Immature natural killer cell (primary cell): ENCODE measurements at regions not wholly inside any gene's neighbourhood (a gene's known extent, or its start where the extent isn't known, plus 50 kb on each side); places are given as distances from the start of the nearest gene placed in this dataset.
"Not testable (repeated sequence)": the region's sequence is repeated elsewhere in the genome, so short reads cannot be mapped to it uniquely, and the experiment has no call there.

ENCODE experiments used
- DNase-seq, 3 donors: peaks; one replicate each; pipeline ENCODE4 v3.0.0; 2022; ENCODE audit warnings: mixed read lengths in 1 of 3
- H3K27ac Mint-ChIP-seq, 6 donors: one replicate each; pipeline ENCODE4 v1.8.0; 2020; ENCODE audit warnings: mixed read lengths in 6 of 6, mild to moderate bottlenecking in 5 of 6, inconsistent platforms in 4 of 6, moderate library complexity in 3 of 6
- H3K27me3 Mint-ChIP-seq, 3 donors: one replicate each; pipeline ENCODE4 v1.8.0; 2020 to 2021; ENCODE audit warnings: low read depth in 3 of 3, mild to moderate bottlenecking in 3 of 3, mixed read lengths in 3 of 3, moderate library complexity in 3 of 3, inconsistent platforms in 1 of 3
- H3K36me3 Mint-ChIP-seq, 3 donors: one replicate each; pipeline ENCODE4 v1.8.0; 2020; ENCODE audit warnings: mixed read lengths in 3 of 3, inconsistent platforms in 2 of 3, mild to moderate bottlenecking in 2 of 3
- H3K4me1 Mint-ChIP-seq, 2 donors: one replicate each; pipeline ENCODE4 v1.8.0; 2020; ENCODE audit warnings: inconsistent platforms in 2 of 2, mild to moderate bottlenecking in 2 of 2, mixed read lengths in 2 of 2, moderate library complexity in 1 of 2
- H3K4me3 Mint-ChIP-seq, 5 donors: one replicate each; pipeline ENCODE4 v1.8.0; 2020; ENCODE audit warnings: mild to moderate bottlenecking in 5 of 5, mixed read lengths in 5 of 5, inconsistent platforms in 3 of 5, moderate library complexity in 3 of 5
- H3K9me3 Mint-ChIP-seq, 6 donors: one replicate each; pipeline ENCODE4 v1.8.0; 2020; ENCODE audit warnings: mild to moderate bottlenecking in 6 of 6, mixed read lengths in 6 of 6, inconsistent platforms in 4 of 6, moderate library complexity in 3 of 6

DNA sequence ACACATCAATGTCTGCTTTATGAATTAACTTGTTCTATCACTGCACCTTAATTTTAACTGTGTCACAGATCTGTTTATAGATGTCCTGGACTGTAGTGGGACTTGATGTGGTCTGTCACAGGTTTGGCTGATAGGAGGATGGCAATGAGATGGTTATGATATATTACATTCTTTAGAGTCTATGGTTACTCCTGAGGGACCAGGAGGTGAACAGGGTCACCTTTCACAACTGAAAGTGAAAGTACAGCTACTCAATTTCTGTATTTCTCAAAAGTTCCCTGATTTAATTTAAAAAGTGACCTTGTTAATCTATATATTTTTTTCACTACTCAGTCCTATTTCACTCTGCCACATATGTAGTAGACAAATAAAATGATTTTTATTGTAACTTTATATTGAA is 1284.1 kb upstream of the GYPC start:
- H3K4me1 Mint-ChIP-seq, result no peaks in the 10 kb centered on the region
- peaks cover 0 to 7% (median 0%) of the 10 kb centered on the region in 3 donors for H3K27me3 Mint-ChIP-seq
- H3K4me3 Mint-ChIP-seq, result no peak overlapping the region
- H3K27ac Mint-ChIP-seq, result no peak overlapping the region
- no peak for DNase-seq
- H3K9me3 Mint-ChIP-seq, result peaks cover 12 to 61% (median 23%) of the 10 kb centered on the region in 6 donors
- peaks cover 0 to 4% (median 0%) of the 10 kb centered on the region in 3 donors for H3K36me3 Mint-ChIP-seq

GRCh38 chr2:125373293-125373692 is 1282.7 kb upstream of the GYPC start:
- DNase-seq, result no peak
- peaks cover 0 to 4% (median 0%) of the 10 kb centered on the region in 3 donors for H3K36me3 Mint-ChIP-seq
- H3K4me1 Mint-ChIP-seq, result no peaks in the 10 kb centered on the region
- peaks cover 12 to 62% (median 21%) of the 10 kb centered on the region in 6 donors for H3K9me3 Mint-ChIP-seq
- H3K27ac Mint-ChIP-seq, result no peak overlapping the region
- peaks cover 0 to 7% (median under 1%) of the 10 kb centered on the region in 3 donors for H3K27me3 Mint-ChIP-seq
- no peak overlapping the region for H3K4me3 Mint-ChIP-seq

DNA sequence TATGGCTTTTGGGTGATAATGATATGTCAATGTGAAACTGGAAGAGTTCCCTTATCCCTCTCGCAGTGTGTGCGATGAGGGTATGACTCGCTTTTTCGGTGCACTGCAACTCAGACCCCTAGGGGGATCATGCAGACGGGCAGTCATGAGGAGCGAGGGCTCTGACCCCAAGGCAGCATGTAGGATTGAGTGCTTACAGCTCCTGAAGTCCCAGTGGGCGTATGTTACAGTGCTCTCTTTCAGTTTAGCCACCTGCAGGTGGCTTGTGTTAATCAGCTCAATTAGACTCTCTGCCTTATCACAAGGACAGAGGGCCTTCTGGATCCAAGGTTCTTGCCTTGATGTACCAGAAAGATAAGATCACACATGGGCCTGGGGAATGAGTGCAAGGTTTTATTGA is 1269.9 kb upstream of the GYPC start:
- H3K36me3 Mint-ChIP-seq, result no peaks in the 10 kb centered on the region
- H3K27ac Mint-ChIP-seq, result no peak overlapping the region
- H3K4me3 Mint-ChIP-seq, result no peak overlapping the region
- peaks cover 4 to 34% (median 13%) of the 10 kb centered on the region in 6 donors for H3K9me3 Mint-ChIP-seq
- peaks cover 0 to 2% (median 1%) of the 10 kb centered on the region in 3 donors for H3K27me3 Mint-ChIP-seq
- H3K4me1 Mint-ChIP-seq, result no peaks in the 10 kb centered on the region
- no peak for DNase-seq

DNA sequence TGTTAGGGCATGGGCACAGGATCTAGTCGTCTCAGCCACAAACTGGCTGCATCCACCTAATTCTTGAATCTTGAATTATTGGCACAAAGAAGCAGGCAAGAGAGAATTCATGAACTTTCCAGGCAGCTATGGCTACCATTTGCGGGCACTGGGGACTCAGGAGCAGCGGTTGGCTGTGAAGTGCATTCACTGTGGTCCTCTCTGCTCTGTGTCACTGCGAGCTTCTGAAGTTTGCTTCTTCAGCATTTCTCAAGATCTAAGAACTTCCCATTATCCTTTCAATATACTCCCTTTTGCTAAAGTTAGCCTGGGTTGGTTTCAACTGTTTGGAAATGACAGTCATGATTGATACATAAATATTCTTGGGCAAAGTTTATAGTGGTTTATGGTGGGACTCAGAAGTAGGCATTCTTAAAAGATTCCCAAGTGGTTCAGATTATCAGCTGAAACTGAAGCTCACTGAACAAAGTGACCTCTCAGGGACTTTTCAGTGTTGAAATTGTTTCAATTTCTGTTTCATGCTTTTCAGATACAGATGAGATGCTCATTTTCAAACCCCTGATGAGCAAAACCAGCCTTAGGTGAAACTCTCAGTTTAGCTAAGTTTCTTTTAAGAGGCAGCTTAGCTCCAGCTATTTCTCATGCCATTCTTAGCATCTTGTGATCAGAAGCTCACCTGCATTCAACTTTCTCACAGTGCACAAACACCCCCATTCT is 1258.3 kb upstream of the GYPC start:
- Mint-ChIP-seq H3K9me3 (peaks cover 2 to 33% (median 19%) of the 10 kb centered on the region in 6 donors), H3K4me1 (no peaks in the 10 kb centered on the region), H3K27me3 (peaks cover 0 to 2% (median 0%) of the 10 kb centered on the region in 3 donors), H3K27ac (no peak overlapping the region), H3K36me3 (no peaks in the 10 kb centered on the region), H3K4me3 (no peak overlapping the region)
- DNase-seq, result no peak

- Mint-ChIP-seq H3K9me3 (peaks cover 8 to 33% (median 19%) of the 10 kb centered on the region in 6 donors), H3K27ac (no peak overlapping the region), H3K4me1 (no peaks in the 10 kb centered on the region), H3K27me3 (peaks cover 0 to 2% (median 0%) of the 10 kb centered on the region in 3 donors), H3K36me3 (no peaks in the 10 kb centered on the region), H3K4me3 (no peak overlapping the region)
- no peak for DNase-seq
These were observed 1257.0 kb upstream of the GYPC start for GRCh38 chr2:125398738-125399524.

- Mint-ChIP-seq H3K27ac (no peak overlapping the region), H3K36me3 (no peaks in the 10 kb centered on the region), H3K9me3 (peaks cover 7 to 29% (median 19%) of the 10 kb centered on the region in 6 donors), H3K4me1 (no peaks in the 10 kb centered on the region), H3K4me3 (no peak overlapping the region), H3K27me3 (no peaks in the 10 kb centered on the region)
- no peak for DNase-seq
These were observed 1250.1 kb upstream of the GYPC start for GRCh38 chr2:125405816-125406215.

GRCh38 chr2:125408874-125409538 is 1247.0 kb upstream of the GYPC start:
- Mint-ChIP-seq H3K27ac (no peak overlapping the region), H3K9me3 (peaks cover 5 to 19% (median 10%) of the 10 kb centered on the region in 6 donors), H3K4me3 (no peak overlapping the region), H3K36me3 (no peaks in the 10 kb centered on the region), H3K27me3 (no peaks in the 10 kb centered on the region), H3K4me1 (no peaks in the 10 kb centered on the region)
- DNase-seq, result no peak

GRCh38 chr2:125418483-125418882 is 1237.5 kb upstream of the GYPC start:
- Mint-ChIP-seq H3K36me3 (no peaks in the 10 kb centered on the region), H3K4me3 (no peak overlapping the region), H3K4me1 (no peaks in the 10 kb centered on the region), H3K27me3 (no peaks in the 10 kb centered on the region), H3K27ac (no peak overlapping the region), H3K9me3 (peaks cover 8 to 44% (median 14%) of the 10 kb centered on the region in 6 donors)
- no peak for DNase-seq

DNA sequence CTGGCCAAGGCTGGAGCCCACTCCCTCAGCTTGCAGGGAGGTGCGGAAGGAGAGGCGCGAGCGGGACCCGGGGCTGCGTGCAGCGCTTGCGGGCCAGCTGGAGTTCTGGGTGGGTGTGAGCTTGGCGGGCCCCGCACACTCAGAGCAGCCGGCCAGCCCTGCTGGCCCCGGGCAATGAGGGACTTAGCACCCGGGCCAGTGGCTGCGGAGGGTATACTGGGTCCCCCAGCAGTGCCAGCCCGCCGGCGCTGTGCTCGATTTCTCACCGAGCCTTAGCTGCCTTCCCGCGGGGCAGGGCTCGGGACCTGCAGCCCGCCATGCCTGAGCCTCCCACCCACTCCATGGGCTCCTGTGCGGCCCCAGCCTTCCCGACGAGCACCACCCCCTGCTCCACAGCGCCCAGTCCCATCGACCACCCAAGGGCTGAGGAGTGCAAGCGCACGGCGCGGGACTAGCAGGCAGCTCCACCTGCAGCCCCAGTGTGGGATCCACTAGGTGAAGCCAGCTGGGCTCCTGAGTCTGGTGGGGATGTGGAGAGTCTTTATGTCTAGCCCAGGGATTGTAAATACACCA is 1233.7 kb upstream of the GYPC start:
- H3K36me3 Mint-ChIP-seq, H3K27ac Mint-ChIP-seq: not testable (repeated sequence)

GRCh38 chr2:125424266-125424785 is 1231.6 kb upstream of the GYPC start:
- H3K27me3 Mint-ChIP-seq, result no peaks in the 10 kb centered on the region
- no peak overlapping the region for H3K27ac Mint-ChIP-seq
- peaks cover 7 to 42% (median 12%) of the 10 kb centered on the region in 6 donors for H3K9me3 Mint-ChIP-seq
- no peak overlapping the region for H3K4me3 Mint-ChIP-seq
- no peaks in the 10 kb centered on the region for H3K4me1 Mint-ChIP-seq
- H3K36me3 Mint-ChIP-seq, result no peaks in the 10 kb centered on the region
- no peak for DNase-seq

More for the DNA sequence above, 1233.7 kb upstream of the GYPC start:
- peaks cover 8 to 41% (median 12%) of the 10 kb centered on the region in 6 donors for H3K9me3 Mint-ChIP-seq
- not testable (repeated sequence) for H3K27me3 Mint-ChIP-seq, H3K4me1 Mint-ChIP-seq, H3K4me3 Mint-ChIP-seq, DNase-seq

DNA sequence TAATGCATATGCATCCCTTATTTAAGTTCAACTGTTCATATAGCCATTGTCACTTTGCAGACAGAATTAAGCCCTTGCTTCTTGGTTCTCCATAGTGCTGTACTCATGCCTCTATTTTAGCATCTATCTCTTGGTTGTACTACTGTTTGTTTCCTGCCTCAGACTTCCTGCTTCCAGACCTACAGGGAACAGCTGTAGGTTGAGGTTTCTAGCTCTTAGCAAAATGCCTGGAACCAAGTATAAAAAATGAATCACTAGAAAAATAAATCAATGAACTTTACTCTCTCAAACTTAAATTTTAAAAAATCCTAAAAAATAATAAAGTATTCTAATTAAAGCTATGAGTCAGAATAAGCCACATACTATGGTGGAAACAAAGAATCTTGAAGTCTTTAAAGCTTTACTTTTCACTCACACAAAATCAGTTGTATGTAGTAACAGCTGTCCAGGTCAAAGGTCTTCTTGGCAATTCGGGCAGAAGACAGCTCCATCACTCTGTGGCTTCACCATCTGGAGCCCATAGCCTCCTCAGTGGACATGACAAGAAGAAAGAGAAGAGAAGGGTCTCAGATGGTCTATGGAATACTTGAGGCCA is 1228.1 kb upstream of the GYPC start:
- no peak overlapping the region for H3K4me3 Mint-ChIP-seq
- H3K9me3 Mint-ChIP-seq, result peaks cover 3 to 31% (median 9%) of the 10 kb centered on the region in 6 donors
- H3K27ac Mint-ChIP-seq, result no peak overlapping the region
- H3K36me3 Mint-ChIP-seq, result no peaks in the 10 kb centered on the region
- no peak for DNase-seq
- no peaks in the 10 kb centered on the region for H3K4me1 Mint-ChIP-seq
- H3K27me3 Mint-ChIP-seq, result no peaks in the 10 kb centered on the region

GRCh38 chr2:125444106-125444505 is 1211.9 kb upstream of the GYPC start:
- H3K36me3 Mint-ChIP-seq, result no peaks in the 10 kb centered on the region
- H3K27ac Mint-ChIP-seq, result no peak overlapping the region
- peaks cover 0 to 2% (median 0%) of the 10 kb centered on the region in 3 donors for H3K27me3 Mint-ChIP-seq
- no peaks in the 10 kb centered on the region for H3K4me1 Mint-ChIP-seq
- H3K9me3 Mint-ChIP-seq, result peaks cover 3 to 45% (median 17%) of the 10 kb centered on the region in 6 donors
- no peak overlapping the region for H3K4me3 Mint-ChIP-seq
- DNase-seq, result no peak

DNA sequence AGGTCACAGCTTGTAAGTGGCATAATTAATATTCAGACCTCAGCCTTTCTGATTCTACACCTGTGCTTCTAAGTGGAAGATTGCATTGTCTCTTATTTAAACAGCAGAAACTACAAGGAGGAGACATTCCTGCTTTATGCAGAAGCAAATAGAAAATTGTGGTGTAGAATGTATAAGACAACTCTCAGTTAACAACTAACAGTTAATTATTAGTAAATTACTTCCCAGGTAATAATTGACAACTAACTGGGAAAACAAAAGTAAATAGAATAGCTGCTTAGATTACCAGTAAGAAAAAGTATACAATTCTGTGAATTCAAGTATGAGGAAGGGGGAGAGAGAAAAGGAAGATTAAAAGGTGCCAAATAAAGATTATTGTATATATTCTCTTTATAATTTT is 1210.5 kb upstream of the GYPC start:
- Mint-ChIP-seq H3K4me1 (no peaks in the 10 kb centered on the region), H3K27me3 (peaks cover 0 to 2% (median 0%) of the 10 kb centered on the region in 3 donors), H3K36me3 (no peaks in the 10 kb centered on the region), H3K27ac (no peak overlapping the region), H3K9me3 (peaks cover 7 to 50% (median 17%) of the 10 kb centered on the region in 6 donors), H3K4me3 (no peak overlapping the region)
- DNase-seq, result no peak
